IMR-90 (cell line): ENCODE measurements at regions not wholly inside any gene's neighbourhood (a gene's known extent, or its start where the extent isn't known, plus 50 kb on each side); places are given as distances from the start of the nearest gene placed in this dataset.
A peak's percentile ranks its signal among the peaks of the same experiment; 100 is the strongest.

Source experiments
- ATAC-seq: fragments of 200-7000 bp; cut with Tn5 transposase; 2 replicates; pipeline ENCODE4 v1.9.1; 2020; ENCODE audit warnings: low read depth, mild to moderate bottlenecking, moderate library complexity
- BruUV-seq: library from RNA; stranded (reverse); fragments of 400-500 nt; replicated peaks from 2 replicates; lab custom pipeline; 2021; lab: Mats Ljungman, UMichigan
- CTCF ChIA-PET: fragments of 300-600 bp; formaldehyde crosslinking; extraction: SDS; loops from one replicate; lab custom pipeline; 2021; ENCODE audit warnings: antibody characterized with exemption; lab: Yijun Ruan, JAX
- POLR2A ChIA-PET: fragments of 300-600 bp; sonication (Branson Sonifier 250); formaldehyde crosslinking; loops from one replicate; lab custom pipeline; 2022; ENCODE audit warnings: antibody characterized with exemption; ENCODE audit not compliant: unreplicated experiment; lab: Charles Lee
- DNase-seq: peaks from one replicate; pipeline ENCODE4 v3.0.0; 2013
- H2AFZ ChIP-seq: replicated peaks from 2 replicates; pipeline ENCODE3; 2013; ENCODE audit warnings: low read length, mild to moderate bottlenecking; ENCODE audit not compliant: poor library complexity
- H2AK5ac ChIP-seq: 2 replicates; pipeline ENCODE4 v1.6.1; 2013; ENCODE audit warnings: low read depth, low read length, inconsistent platforms
- H2AK9ac ChIP-seq: replicated peaks from 2 replicates; pipeline ENCODE3; 2013; ENCODE audit warnings: mild to moderate bottlenecking, low read depth, low read length, moderate library complexity; ENCODE audit not compliant: poor library complexity
- H2BK120ac ChIP-seq: 2 replicates; pipeline ENCODE4 v1.6.1; 2013; ENCODE audit warnings: low read depth, low read length, inconsistent platforms
- H2BK15ac ChIP-seq: 3 replicates; pipeline ENCODE4 v1.6.1; 2013; ENCODE audit warnings: low read depth, low read length, inconsistent platforms
- H2BK20ac ChIP-seq: 2 replicates; pipeline ENCODE4 v1.6.1; 2013; ENCODE audit warnings: low read depth, mild to moderate bottlenecking, inconsistent platforms, low read length, moderate library complexity
- H2BK5ac ChIP-seq: 2 replicates; pipeline ENCODE4 v1.6.1; 2013; ENCODE audit warnings: mild to moderate bottlenecking, low read depth, low read length, inconsistent platforms; ENCODE audit not compliant: poor library complexity, severe bottlenecking
- H3K14ac ChIP-seq: replicated peaks from 2 replicates; pipeline ENCODE4 v1.6.1; 2013; ENCODE audit warnings: low read depth, low read length, inconsistent platforms
- H3K18ac ChIP-seq: 2 replicates; pipeline ENCODE4 v1.6.1; 2013; ENCODE audit warnings: low read depth, low read length, control low read depth
- H3K23ac ChIP-seq: 2 replicates; pipeline ENCODE4 v1.6.1; 2013; ENCODE audit warnings: low read depth, low read length, inconsistent platforms
- H3K27ac ChIP-seq: 2 replicates; pipeline ENCODE4 v1.5.1; 2013; ENCODE audit warnings: mild to moderate bottlenecking, control low read depth, low read length; ENCODE audit not compliant: insufficient read depth
- H3K27me3 ChIP-seq: 2 replicates; pipeline ENCODE4 v1.6.1; 2013; ENCODE audit warnings: low read length; ENCODE audit not compliant: control insufficient read depth, insufficient read depth
- H3K36me3 ChIP-seq: 2 replicates; pipeline ENCODE4 v1.6.1; 2013; ENCODE audit warnings: low read length, mixed read lengths; ENCODE audit not compliant: control insufficient read depth, insufficient read depth
- H3K4ac ChIP-seq: 2 replicates; pipeline ENCODE4 v1.6.1; 2013; ENCODE audit warnings: low read depth, low read length, inconsistent platforms
- H3K4me1 ChIP-seq: 2 replicates; pipeline ENCODE4 v1.6.1; 2013; ENCODE audit warnings: low read length, mixed read lengths; ENCODE audit not compliant: control insufficient read depth, insufficient read depth
- H3K4me2 ChIP-seq: 2 replicates; pipeline ENCODE4 v1.6.1; 2013; ENCODE audit warnings: low read depth, mild to moderate bottlenecking, control low read depth, low read length, moderate library complexity
- H3K4me3 ChIP-seq: 2 replicates; pipeline ENCODE4 v1.5.1; 2013; ENCODE audit warnings: low read depth, mild to moderate bottlenecking, control low read depth, low read length, moderate library complexity; ENCODE audit not compliant: insufficient read depth
- H3K56ac ChIP-seq: 2 replicates; pipeline ENCODE4 v1.6.1; 2013; ENCODE audit warnings: low read length, inconsistent platforms; ENCODE audit not compliant: insufficient read depth; ENCODE audit errors: extremely low read depth
- H3K79me1 ChIP-seq, 2 experiments: 2 replicates each; pipeline ENCODE4 v1.6.1; 2013; ENCODE audit warnings: low read length in 2 of 2, inconsistent platforms in 1 of 2, low read depth in 1 of 2
- H3K9ac ChIP-seq: 2 replicates; pipeline ENCODE4 v1.6.1; 2013; ENCODE audit warnings: low read depth, low read length, control low read depth
- H3K9me1 ChIP-seq: 2 replicates; pipeline ENCODE4 v1.6.1; 2013; ENCODE audit warnings: low read length, inconsistent platforms; ENCODE audit not compliant: insufficient read depth
- H3K9me3 ChIP-seq: 2 replicates; pipeline ENCODE4 v1.6.1; 2013; ENCODE audit warnings: low read length; ENCODE audit not compliant: control insufficient read depth, insufficient read depth
- H4K20me1 ChIP-seq: 2 replicates; pipeline ENCODE4 v1.6.1; 2013; ENCODE audit warnings: low read length, inconsistent platforms; ENCODE audit not compliant: insufficient read depth
- H4K5ac ChIP-seq: 2 replicates; pipeline ENCODE4 v1.6.1; 2013; ENCODE audit warnings: mild to moderate bottlenecking, low read depth, low read length, control low read depth
- H4K8ac ChIP-seq, 2 experiments: 2 replicates each; pipeline ENCODE4 v1.6.1; 2013; ENCODE audit warnings: low read depth in 2 of 2, low read length in 2 of 2, control low read depth in 1 of 2, inconsistent platforms in 1 of 2
- H4K91ac ChIP-seq: 2 replicates; pipeline ENCODE4 v1.6.1; 2013; ENCODE audit warnings: low read depth, low read length, inconsistent platforms; ENCODE audit not compliant: insufficient read depth
- CEBPB ChIP-seq: IDR thresholded peaks from 2 replicates; pipeline ENCODE4 v1.6.1; 2012; ENCODE audit warnings: low read depth, low read length, improper control_type of control experiment
- FOS ChIP-seq: fragments of 150-350 bp; IDR thresholded peaks from 2 replicates; pipeline ENCODE4 v1.6.1; 2016; ENCODE audit warnings: low read depth, low read length
- RAD21 ChIP-seq: IDR thresholded peaks from 2 replicates; pipeline ENCODE4 v1.6.1; 2012; ENCODE audit warnings: low read length, improper control_type of control experiment
- WGBS, 2 experiments: methylation state at CpG; one replicate each; pipeline versions ENCODE4 v1.1.5 to v1.1.7; 2013; ENCODE audit warnings: missing lambda C conversion rate in 2 of 2; ENCODE audit not compliant: insufficient read length in 1 of 2; ENCODE audit errors: extremely low coverage in 2 of 2; 5-methylcytosine and 5-hydroxymethylcytosine counted together
- dilution Hi-C: fragments of 300-500 bp; cut with HindIII; formaldehyde crosslinking; loops from one replicate; pipeline ENCODE4 v1.14.3; 2018; ENCODE audit warnings: low sequenced_read_pairs; ENCODE audit not compliant: unreplicated experiment
- in situ Hi-C: fragments of 300-500 bp; cut with MboI; formaldehyde crosslinking; loops from 3 replicates; pipeline ENCODE4 v1.14.3; 2019; ENCODE audit warnings: low sequenced_read_pairs, inconsistent platforms, mixed read lengths
- intact Hi-C: fragments of 100-400 bp; cut with micrococcal nuclease; formaldehyde crosslinking; loops from 2 replicates; pipeline ENCODE4 v1.10.0; 2022

- Histone ChIP-seq H3K56ac (no peak overlapping the region), H2BK120ac (no peak overlapping the region), H2BK15ac (no peak overlapping the region), H2BK20ac (no peak overlapping the region), H3K4me3 (no peak overlapping the region), H2AK9ac (no peak overlapping the region), H3K4me2 (no peak overlapping the region), H3K9ac (no peak overlapping the region), H3K27me3 (no peaks in the 10 kb centered on the region), H4K5ac (no peak overlapping the region), H3K36me3 (no peaks in the 10 kb centered on the region), H2BK5ac (no peak overlapping the region), H3K4me1 (no peaks in the 10 kb centered on the region), H4K91ac (no peak overlapping the region), H3K79me1 (no peaks in the 10 kb centered on the region), H2AFZ (no peak overlapping the region), H3K4ac (no peak overlapping the region), H3K23ac (no peak overlapping the region), H4K8ac (no peak overlapping the region), H3K14ac (no peak overlapping the region), H3K9me3 (peaks cover 2% of the 10 kb centered on the region; the same call in 1 of the 2 replicates), H4K20me1 (no peaks in the 10 kb centered on the region), H2AK5ac (no peak overlapping the region), H3K18ac (no peak overlapping the region), H3K27ac (no peak overlapping the region), H3K9me1 (no peaks in the 10 kb centered on the region)
- dilution Hi-C loops, result no loop called here
- no TSS peak for BruUV-seq
- CTCF ChIA-PET, result no interaction called here
- 100% methylated on average over 2 of the region's 3 CpGs; no CpG with 5 or more reads in 1 of the 2 experiments for WGBS, 2 experiments
- ATAC-seq, result no peak
- TF ChIP-seq FOS, result no peak
- peak; percentile 79 for TF ChIP-seq CEBPB
- no peak for TF ChIP-seq RAD21
- in situ Hi-C loops, result no loop called here
- DNase-seq, result no peak
- POLR2A ChIA-PET, result no interaction called here
- intact Hi-C loops, result no loop called here
Observed at GRCh38 chr2:145992572-145992971, 1472.7 kb upstream of the ZEB2 start.
